ENCODE measurements at regions not wholly inside any gene's neighbourhood (a gene's known extent, or its start where the extent isn't known, plus 50 kb on each side); places are given as distances from the start of the nearest gene placed in this dataset.

DNA sequence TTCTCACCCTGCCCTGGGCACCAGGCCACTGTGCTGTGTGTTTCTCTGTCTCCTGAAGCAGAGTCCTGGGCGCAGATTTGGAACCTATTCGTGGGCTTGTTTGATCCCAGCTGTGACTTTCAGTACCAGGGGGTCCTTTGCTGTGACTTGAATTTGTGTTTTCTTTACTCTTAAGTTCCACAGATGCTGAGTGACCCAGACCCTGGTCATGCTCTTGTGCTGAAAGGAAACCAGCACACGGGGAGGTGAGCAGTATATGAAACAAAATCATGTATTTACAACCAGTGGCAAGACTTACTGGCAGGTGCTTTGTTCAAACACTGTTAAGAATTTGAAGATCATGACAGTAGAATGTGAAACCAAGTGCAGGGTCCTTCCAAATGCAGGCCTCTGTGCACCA, 89.2 kb upstream of the PRSS58 start:
- H3K4me3 ChIP-seq (ENCODE audit: low read depth, low read length), result no peak overlapping the region
- no peak for DNase-seq (ENCODE audit: low read depth)
- TF ChIP-seq, protein P1, sequence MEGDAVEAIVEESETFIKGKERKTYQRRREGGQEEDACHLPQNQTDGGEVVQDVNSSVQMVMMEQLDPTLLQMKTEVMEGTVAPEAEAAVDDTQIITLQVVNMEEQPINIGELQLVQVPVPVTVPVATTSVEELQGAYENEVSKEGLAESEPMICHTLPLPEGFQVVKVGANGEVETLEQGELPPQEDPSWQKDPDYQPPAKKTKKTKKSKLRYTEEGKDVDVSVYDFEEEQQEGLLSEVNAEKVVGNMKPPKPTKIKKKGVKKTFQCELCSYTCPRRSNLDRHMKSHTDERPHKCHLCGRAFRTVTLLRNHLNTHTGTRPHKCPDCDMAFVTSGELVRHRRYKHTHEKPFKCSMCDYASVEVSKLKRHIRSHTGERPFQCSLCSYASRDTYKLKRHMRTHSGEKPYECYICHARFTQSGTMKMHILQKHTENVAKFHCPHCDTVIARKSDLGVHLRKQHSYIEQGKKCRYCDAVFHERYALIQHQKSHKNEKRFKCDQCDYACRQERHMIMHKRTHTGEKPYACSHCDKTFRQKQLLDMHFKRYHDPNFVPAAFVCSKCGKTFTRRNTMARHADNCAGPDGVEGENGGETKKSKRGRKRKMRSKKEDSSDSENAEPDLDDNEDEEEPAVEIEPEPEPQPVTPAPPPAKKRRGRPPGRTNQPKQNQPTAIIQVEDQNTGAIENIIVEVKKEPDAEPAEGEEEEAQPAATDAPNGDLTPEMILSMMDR (IDR thresholded peaks at IDR 0.05; ENCODE audit: insufficient read depth, low read depth, low read length), result no peak

DNA sequence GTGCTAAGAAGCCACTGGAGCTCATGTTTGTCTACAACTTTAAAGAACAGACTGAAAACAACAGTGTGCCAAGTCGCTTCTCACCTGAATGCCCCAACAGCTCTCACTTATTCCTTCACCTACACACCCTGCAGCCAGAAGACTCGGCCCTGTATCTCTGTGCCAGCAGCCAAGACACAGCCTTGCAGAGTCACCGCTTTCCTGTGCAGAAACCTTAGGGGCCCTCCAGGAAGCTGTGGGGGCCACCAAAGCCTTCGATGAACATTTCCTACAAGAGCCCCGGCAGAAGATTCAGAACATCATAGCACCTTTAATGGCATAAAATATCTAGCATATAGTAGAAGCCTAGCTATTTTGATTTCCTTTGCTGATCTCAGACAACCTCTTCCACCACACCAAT, 88.0 kb upstream of the PRSS58 start:
- no peak overlapping the region for H3K4me3 ChIP-seq (ENCODE audit: low read depth, low read length)
- no peak for DNase-seq (ENCODE audit: low read depth)
- TF ChIP-seq, protein P1 (IDR thresholded peaks at IDR 0.05; ENCODE audit: insufficient read depth, low read depth, low read length), result no peak

DNA sequence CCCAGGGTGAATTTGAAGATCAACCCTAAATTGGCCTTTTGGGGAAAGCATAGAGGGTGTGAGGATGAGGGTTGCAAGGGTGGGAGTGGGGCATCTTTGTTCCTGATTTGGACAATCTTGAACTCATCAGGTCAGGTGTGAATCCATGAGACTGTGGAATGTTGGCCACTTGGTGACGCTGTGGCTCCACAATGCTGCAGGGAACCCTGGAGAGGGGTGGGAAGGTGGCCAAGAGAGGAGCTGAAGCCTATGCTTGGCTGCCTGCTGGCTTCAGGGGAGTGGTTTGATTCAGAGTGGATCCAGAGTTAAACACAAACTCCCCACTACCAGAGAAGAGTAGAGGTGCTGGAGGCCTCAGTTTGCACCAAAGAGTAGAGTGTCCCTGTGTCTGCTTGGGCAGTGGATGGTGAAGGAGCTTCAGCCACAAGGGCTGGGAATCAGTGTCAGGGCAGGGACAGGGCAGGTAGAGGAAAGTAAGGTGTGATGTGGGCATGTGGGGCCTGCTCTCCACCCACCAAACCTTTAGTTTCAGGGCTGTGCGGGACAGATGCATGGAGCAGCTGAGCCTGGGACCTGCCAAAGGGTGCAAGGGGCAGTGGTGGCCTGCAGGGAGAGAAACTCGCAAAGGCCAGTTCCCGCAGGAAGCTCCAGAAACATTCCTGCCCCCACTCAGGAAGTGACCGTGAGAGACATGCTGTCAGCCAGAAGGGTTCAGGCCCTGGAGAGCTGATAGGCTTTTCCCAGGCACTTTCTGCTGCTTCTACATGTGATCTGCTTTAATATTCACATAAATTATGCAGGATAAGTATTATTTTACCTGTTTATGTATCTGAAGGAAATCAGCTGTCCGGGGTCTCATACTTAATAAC, 81.0 kb upstream of the PRSS58 start:
- TF ChIP-seq, protein P1 (IDR thresholded peaks at IDR 0.05; ENCODE audit: insufficient read depth, low read depth, low read length), result peak; percentile 27
- H3K4me3 ChIP-seq (ENCODE audit: low read depth, low read length), result no peak overlapping the region
- no peak for DNase-seq (ENCODE audit: low read depth)

DNA sequence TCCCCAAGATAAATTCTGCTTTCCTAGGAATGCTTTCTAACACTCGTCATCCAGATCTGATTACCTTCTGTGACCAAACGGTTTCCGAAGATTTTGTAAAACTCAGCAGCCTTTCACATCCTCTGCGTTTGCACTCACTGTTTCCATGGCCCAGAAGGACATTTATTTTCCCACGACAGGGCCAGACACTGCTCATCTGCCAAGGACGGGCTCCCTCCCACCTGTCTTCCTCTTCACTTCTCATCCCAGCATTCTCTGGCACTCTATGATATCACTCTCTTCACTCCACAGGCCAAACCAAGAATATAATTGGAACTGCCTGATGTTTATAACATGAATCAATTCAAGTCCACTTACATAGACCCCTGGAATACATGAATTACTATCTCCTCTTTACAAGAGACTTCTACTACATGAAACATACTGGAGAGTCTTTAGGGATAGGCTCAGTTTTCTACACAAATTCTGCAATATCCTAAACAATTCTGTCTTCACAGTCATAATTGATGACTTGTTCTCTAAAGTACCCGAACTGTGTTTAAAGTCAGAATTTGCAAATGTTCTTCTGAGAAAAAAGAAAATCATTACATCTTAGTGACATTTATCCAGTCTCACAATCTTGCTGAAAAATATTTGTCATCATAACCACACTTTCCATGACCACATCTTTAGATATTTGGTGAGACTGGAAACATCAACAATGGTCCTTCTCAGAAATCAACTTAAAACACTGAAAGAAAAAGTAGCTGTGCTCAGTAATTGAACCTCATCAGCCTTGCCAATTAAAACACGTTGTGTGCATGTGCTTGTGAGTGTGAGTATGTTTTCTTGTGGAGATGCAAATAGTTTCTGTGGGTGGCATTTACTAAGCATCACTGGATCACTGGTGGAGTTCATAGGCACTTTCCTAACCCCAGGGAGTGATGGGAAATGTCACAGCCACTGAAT, 79.5 kb upstream of the PRSS58 start:
- no peak overlapping the region for H3K4me3 ChIP-seq (ENCODE audit: low read depth, low read length)
- TF ChIP-seq, protein P1 (IDR thresholded peaks at IDR 0.05; ENCODE audit: insufficient read depth, low read depth, low read length), result no peak
- no peak for DNase-seq (ENCODE audit: low read depth)

DNA sequence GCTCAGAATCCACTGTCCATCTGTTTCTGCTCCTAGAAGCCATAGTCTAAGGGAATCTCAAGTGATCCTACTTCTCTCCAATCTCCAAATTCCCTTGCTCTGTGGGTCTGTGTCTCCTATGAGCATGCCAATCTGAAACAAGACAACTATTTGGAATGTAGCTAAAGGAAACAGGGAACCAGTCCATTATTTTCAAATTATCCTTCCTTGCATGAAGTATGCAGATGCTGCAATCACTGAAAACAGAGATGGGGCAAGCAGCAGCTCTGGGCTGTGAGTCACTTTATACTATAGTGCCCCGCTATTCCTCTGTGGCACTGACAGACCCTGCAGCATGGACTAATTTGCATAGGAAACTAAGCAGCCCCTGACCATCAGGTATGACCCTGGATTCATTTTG, 76.9 kb upstream of the PRSS58 start:
- TF ChIP-seq, protein P1 (IDR thresholded peaks at IDR 0.05; ENCODE audit: insufficient read depth, low read depth, low read length), result no peak
- H3K4me3 ChIP-seq (ENCODE audit: low read depth, low read length), result no peak overlapping the region
- no peak for DNase-seq (ENCODE audit: low read depth)

DNA sequence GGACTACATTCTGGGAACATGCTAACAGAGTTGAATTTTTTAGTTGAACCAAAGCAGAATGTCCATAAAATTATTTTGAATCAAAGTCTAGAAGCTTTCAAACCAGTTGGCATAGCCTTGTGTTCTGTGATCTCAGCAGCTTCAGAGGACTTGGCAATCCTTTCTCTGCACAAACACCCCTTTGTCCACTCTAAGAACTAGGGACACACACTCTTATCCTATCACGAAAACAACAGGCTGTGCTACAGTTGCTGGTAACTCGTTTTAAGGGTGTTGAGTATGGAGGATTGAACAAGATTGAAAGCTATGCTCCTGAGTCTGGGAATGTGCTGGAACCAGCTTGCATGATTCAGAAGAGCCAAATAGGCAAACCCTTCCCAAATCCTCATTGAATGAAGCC, 76.4 kb upstream of the PRSS58 start:
- no peak overlapping the region for H3K4me3 ChIP-seq (ENCODE audit: low read depth, low read length)
- TF ChIP-seq, protein P1 (IDR thresholded peaks at IDR 0.05; ENCODE audit: insufficient read depth, low read depth, low read length), result no peak
- no peak for DNase-seq (ENCODE audit: low read depth)

All from fibroblast of villous mesenchyme (primary cell).